NCI-H345 (cell line): ENCODE measurements at regions not wholly inside any gene's neighbourhood (a gene's known extent, or its start where the extent isn't known, plus 50 kb on each side); places are given as distances from the start of the nearest gene placed in this dataset.
"Not testable (repeated sequence)": the region's sequence is repeated elsewhere in the genome, so short reads cannot be mapped to it uniquely, and the experiment has no call there.

Experiments used
- DNase-seq: peaks from one replicate; lab custom pipeline; 2025; lab: John Stamatoyannopoulos, UW

GRCh38 chr2:204361738-204362137 is 183.5 kb upstream of the PARD3B start:
- no peak for DNase-seq

DNA sequence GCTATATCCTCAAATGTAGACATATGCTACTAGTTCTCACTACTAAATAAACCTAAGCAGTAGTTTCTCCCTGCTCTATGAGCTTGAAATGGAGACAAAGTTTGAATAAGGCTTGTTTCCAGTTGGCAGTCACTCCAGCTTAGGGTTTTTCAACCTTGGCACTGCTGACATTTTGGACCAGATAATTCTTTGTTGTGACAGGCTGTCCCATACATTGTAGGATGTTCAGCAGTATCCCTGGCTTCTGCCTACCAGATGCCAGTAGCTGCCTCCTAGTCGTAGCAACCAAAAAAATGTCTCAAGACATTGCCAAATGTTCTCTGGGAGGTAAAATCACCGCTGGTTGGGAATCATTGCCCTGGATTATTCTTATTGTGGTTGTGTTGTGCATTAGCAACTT is 182.7 kb upstream of the PARD3B start:
- no peak for DNase-seq

DNA sequence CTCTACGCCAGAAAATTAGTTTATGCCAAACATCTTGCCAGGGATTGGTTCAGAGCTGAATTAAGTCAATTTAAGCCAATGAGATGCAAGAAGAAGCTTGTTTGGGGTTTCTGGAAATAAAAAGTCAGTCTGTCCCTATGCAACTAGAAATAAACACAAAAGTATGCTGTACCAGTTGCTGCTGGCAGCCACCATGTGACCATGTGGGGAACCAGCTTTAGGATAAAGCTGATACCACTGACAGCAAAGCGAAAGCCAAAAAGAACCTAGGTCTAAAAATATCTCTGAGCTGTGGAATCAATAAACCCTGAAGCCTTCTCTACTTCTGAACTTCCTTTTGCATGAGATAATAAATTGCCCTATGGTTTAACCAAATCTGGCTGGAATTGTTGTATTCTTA is 181.8 kb upstream of the PARD3B start:
- DNase-seq = no peak

DNA sequence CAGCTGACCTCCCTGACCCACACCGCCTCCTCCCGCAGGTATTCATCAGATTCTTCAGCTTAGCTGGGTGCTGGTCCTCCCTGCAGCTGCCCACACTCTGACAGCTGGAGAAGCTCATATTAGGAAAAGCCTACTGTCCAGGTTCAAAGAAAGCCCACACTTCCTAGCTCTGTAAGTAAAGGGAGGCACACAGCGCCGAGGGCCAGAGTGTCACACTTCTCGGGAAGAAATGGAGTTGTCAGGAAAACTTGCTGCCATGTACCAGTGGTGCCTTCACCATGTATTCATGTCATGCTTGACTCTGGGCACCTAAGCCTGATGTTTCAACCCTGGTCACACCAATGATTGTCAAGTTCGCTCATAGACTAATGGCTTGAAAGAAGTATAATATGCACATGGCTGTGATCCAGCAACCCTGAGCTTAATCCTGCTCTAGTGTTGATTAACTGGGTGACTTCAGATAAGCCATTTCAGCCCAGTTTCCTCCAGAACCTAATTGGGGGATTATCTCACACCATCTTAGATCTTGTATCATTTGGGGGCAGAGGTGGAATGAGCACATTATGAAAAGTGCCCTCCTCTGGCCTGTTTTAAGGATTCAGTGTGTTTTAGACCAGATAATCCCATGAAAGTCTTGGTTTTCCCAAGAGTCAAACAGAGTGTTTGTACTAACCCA is 180.3 kb upstream of the PARD3B start:
- no peak for DNase-seq

GRCh38 chr2:204365811-204366210 is 179.5 kb upstream of the PARD3B start:
- no peak for DNase-seq

- DNase-seq = no peak
Observed at GRCh38 chr2:204367466-204367865, 177.8 kb upstream of the PARD3B start.

GRCh38 chr2:204370172-204370718 is 175.0 kb upstream of the PARD3B start:
- no peak for DNase-seq

GRCh38 chr2:204373942-204374341 is 171.3 kb upstream of the PARD3B start:
- no peak for DNase-seq

DNA sequence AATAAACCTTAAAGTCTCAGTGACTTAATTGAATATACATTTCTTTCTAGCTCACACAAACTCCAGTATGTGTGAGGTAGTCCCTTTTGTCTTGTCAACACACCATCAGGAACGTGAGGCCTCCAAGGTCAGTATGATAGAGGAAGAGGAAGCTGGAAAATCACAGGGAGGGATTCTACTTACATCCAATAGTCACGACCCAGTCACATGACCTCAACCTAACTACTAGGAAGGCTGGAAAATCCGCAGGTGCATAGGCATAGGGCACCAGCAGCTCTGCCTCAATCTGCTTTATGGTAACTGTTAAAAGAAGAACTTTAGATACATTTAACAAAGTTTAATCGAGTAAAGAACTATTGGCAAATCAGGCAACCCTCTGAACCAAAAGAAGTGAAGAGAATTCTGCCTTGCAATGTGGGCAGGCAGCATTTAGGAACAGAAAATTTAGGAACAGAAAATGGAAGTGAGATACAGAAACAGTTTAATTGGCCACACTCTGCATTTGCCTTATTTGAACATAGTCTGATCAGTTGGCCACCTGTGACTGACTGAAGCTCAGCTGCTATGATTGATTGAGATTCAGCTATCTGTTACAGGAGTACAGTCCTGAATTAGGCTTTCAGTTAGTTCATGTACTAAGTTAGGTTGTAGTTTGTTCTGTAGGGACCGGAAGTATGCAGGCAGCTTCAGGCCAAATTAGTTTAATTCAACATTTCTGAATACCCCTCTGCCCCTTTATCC is 165.0 kb upstream of the PARD3B start:
- DNase-seq = no peak

DNA sequence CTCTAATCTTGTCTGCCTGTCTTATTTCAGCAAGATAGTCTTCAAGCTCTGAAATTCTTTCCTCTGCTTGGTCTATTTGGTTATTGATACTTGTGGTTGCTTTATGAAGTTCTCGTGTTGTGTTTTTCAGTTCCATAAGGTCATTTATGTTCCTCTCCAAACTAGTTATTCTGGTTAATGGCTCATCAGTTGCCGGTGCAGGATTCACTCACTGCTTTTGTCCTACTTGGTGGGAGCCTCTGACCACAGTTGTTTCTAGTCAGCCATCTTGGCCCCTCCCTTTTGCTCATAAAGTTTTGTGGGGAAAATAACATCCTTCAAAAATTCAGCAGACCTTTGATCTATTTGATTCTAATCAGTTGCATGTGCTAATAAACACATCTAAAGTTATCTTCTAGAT is 158.6 kb upstream of the PARD3B start:
- no peak for DNase-seq

DNA sequence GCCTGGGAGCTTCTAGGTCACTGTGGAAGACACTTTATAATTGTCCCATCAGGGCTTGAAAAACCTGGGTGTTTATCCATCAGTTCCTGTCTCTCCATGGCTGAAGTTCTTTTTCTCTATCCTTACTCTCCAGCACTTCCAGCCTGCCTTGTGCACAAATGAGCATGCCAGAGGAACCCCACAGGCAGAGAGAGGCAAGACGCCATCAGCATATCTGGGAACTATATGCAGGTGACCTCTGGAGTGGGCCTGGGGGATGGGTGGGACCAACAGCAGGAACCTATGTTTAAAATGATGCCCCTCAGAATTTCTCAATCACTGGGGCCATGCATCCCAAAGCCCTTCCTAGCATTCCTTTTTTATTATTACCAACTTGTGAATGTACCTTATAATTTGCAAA is 156.2 kb upstream of the PARD3B start:
- no peak for DNase-seq

GRCh38 chr2:204389856-204390255 is 155.4 kb upstream of the PARD3B start:
- no peak for DNase-seq

DNA sequence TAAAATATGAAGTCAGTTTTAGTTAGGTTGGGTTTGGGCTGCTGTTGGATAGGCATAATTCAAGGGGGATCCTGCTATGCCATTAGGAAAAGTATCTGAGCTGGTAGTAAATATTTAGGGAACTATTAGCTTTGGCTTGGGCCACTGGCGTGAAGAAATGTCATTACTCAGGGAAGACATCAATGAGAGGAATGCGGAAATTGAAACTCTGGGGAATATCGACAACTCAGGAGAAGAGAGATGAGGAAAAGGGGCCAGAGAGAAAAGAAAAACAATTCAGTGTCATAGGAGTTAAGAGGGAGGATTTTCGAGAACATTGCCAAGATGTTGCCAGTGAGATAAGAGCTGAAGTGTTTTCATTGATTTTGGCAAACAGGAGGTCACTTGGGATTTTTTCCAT is 149.7 kb upstream of the PARD3B start:
- no peak for DNase-seq

DNA sequence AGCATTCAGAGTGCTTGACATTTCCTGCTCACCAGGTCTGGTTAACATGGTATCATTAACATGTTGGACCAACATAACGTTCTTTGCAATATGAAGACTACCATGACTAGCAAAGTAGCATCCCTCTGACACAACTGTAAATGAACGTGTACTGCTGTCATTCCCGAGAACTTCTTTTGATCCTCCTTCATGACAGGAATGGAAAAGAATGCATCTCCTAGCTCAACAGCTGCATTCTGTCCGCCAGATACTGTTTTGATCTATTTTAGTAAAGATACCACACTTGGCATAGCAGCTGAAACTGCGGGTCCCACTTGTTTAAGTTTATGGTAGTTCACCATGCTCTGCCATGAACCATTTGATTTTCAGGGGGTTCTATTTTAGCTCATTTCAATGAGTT is 144.2 kb upstream of the PARD3B start:
- no peak for DNase-seq

DNA sequence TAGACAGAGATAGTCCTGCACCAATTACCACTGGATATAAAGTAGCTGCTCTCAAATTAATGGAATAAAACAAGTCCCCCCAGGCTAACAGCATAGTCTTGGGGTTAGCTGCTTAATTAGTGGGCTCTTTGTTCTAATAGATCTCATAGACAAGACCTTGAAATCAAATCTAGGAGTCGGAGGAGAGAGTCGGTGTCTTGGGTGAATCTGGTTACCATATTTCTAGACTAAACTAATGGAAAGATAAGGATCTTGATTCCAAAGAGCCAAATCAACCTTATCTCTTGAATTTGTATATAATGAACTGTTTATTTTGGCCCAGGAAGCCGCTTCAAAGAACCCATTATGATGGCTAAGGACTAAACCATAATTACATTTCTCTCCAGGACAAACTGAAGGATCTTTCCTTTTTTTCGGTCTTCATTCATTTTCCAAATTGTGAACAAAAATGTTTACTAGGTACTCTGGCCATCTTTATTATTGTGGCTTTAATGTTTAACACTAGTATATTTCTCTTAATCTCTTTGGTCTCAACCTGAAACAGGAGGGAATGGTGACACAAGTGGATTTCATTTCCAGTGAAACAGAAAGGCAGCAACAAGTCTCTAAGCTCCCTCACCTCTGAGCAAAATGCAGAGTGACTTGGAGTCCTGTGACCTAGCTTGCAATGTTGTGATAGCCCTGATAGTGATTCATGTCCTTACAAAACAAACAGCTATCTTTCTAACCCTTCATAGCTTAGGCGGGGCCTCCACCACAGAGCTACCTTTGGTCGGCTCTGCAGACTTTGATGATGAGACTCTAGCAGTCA is 137.9 kb upstream of the PARD3B start:
- no peak for DNase-seq

DNA sequence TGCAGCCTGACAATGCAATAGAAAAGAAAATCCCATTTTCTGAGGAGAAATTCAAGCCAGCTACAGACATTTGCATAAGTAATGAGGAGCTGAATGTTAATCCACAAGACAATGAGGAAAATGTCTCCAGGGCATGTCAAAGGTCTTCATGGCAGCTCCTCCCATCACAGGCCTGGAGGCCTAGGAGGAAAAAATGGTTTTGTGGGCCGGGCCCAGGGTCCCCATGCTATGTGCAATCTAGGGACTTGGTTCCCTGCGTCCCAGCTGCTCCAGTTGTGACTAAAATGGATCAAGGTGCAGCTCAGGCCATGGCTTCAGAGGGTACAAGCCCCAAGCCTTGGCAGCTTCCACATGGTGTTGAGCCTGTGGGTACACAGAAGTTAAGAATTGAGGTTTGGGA is 132.5 kb upstream of the PARD3B start:
- not testable (repeated sequence) for DNase-seq

GRCh38 chr2:204415406-204416181 is 129.7 kb upstream of the PARD3B start:
- DNase-seq = no peak

GRCh38 chr2:204416236-204416635 is 129.0 kb upstream of the PARD3B start:
- no peak for DNase-seq

DNA sequence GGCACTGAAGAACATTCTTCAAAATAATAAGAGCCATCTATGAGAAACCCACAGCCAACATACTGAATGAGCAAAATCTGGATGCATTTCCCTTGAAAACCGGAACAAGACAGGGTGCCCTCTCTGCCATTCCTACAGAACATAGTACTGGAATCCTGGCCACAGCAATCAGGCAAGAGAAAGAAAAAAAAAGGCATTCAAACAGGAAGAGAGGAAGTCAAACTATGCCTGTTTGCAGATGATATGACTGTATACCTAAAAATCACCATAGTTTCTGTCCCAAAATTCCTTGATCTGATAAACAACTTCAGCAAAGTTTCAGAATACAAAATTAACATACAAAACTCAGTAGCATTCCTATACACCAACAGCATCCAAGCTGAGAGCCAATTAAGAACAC is 119.5 kb upstream of the PARD3B start:
- DNase-seq = no peak

- no peak for DNase-seq
Observed at GRCh38 chr2:204428675-204429074, 116.6 kb upstream of the PARD3B start.

- DNase-seq = no peak
Observed at GRCh38 chr2:204431529-204431928, 113.7 kb upstream of the PARD3B start.

GRCh38 chr2:204432196-204432595 is 113.1 kb upstream of the PARD3B start:
- DNase-seq = no peak
